ENCODE measurements at regions not wholly inside any gene's neighbourhood (a gene's known extent, or its start where the extent isn't known, plus 50 kb on each side); places are given as distances from the start of the nearest gene placed in this dataset.

DNA sequence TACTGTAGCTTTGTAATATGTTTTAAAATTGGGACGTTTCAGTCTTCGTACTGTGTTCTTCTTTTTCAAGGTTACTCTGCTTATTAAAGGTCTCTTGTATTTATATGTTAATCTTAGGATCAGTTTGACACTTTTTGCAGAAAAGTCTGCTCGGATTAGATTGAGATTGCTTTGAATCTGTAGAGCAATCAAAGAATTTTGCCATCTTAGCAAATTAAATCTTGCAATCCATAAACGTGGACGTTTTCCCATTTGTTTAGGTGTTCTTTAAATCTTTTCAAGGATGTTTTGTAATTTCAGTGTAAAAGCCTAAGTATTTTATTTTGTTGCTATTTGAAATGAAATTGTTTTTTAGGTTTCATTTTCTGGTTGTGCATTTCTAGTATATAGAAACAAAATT is 78.0 kb upstream of the GTSF1L start:
- H3K4me1 Mint-ChIP-seq (ENCODE audit: insufficient read depth, unreplicated experiment) = peaks cover 7% of the 10 kb centered on the region
- H3K36me3 Mint-ChIP-seq (ENCODE audit: insufficient read depth, unreplicated experiment) = no peaks in the 10 kb centered on the region
- no peak overlapping the region for H3K4me3 Mint-ChIP-seq (ENCODE audit: unreplicated experiment)
- H3K27me3 Mint-ChIP-seq (ENCODE audit: insufficient read depth, unreplicated experiment) = no peaks in the 10 kb centered on the region
- TF ChIP-seq, protein P1, sequence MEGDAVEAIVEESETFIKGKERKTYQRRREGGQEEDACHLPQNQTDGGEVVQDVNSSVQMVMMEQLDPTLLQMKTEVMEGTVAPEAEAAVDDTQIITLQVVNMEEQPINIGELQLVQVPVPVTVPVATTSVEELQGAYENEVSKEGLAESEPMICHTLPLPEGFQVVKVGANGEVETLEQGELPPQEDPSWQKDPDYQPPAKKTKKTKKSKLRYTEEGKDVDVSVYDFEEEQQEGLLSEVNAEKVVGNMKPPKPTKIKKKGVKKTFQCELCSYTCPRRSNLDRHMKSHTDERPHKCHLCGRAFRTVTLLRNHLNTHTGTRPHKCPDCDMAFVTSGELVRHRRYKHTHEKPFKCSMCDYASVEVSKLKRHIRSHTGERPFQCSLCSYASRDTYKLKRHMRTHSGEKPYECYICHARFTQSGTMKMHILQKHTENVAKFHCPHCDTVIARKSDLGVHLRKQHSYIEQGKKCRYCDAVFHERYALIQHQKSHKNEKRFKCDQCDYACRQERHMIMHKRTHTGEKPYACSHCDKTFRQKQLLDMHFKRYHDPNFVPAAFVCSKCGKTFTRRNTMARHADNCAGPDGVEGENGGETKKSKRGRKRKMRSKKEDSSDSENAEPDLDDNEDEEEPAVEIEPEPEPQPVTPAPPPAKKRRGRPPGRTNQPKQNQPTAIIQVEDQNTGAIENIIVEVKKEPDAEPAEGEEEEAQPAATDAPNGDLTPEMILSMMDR (IDR thresholded peaks at IDR 0.05; ENCODE audit: unreplicated experiment) = no peak
- intact Hi-C loops (cut with micrococcal nuclease) = no loop called here
- peaks cover 19% of the 10 kb centered on the region for H3K9me3 Mint-ChIP-seq (ENCODE audit: unreplicated experiment)
- ChIA-PET POLR2A (interaction anchor here (0.9 kb wide), 1 partner anchor 30 kb away, joined by 5 read pairs; no protein-coding TSS in a partner anchor), CTCF (interaction anchor here (0.5 to 1.0 kb wide), 3 partner anchors 8 to 55 kb away, joined by 3 to 5 read pairs (median 4); no protein-coding TSS in a partner anchor)
- H3K27ac Mint-ChIP-seq (ENCODE audit: low read depth, unreplicated experiment) = no peak overlapping the region
- no peak for DNase-seq (ENCODE audit: unreplicated experiment)
- no TSS peak for BruUV-seq (replicated peaks)

DNA sequence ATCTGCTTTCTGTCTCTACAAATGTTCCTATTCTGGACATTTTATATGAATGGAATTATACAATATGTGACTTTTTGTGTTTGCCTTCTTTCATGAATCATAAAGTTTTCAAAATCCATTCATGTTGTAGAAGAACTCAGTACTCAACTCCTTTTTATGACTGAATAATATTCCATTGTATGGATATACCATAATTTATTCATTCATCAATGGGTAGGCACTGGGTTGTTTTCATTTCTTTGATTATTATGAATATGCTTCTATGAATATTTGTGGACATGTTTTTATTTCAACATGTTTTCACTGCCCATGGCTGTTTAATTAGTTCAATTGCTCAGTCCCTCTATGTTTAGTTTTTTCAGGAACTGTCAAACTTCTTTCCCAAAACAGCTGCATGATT is 76.5 kb upstream of the GTSF1L start:
- Mint-ChIP-seq H3K4me1 (ENCODE audit: insufficient read depth, unreplicated experiment) (peaks cover 8% of the 10 kb centered on the region), H3K27ac (ENCODE audit: low read depth, unreplicated experiment) (no peak overlapping the region), H3K4me3 (ENCODE audit: unreplicated experiment) (no peak overlapping the region), H3K27me3 (ENCODE audit: insufficient read depth, unreplicated experiment) (no peaks in the 10 kb centered on the region), H3K9me3 (ENCODE audit: unreplicated experiment) (peaks cover 13% of the 10 kb centered on the region), H3K36me3 (ENCODE audit: insufficient read depth, unreplicated experiment) (no peaks in the 10 kb centered on the region)
- no TSS peak for BruUV-seq (replicated peaks)
- no peak for DNase-seq (ENCODE audit: unreplicated experiment)
- ChIA-PET POLR2A (no interaction called here), CTCF (no interaction called here)
- intact Hi-C loops (cut with micrococcal nuclease) = no loop called here
- TF ChIP-seq, protein P1 (IDR thresholded peaks at IDR 0.05; ENCODE audit: unreplicated experiment) = no peak

DNA sequence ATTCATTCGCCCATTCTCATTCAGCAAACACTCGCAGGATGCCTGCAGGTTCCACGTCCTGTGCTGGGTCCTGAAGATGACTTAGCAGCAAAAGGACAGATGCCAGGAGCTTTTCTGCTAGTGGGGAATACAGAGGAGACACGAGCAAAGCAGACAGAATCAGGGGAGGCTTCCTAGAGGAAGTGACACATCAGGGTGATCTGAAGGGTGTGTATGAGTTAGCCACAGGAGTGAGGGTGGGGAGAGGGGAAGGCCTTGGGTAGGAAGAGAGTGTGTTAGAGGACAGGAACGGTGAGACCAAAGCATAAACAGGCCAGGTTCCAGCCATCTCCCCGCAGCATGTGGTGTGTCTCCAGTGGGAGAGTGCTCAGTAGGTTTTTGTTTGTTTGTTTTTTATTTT is 73.4 kb upstream of the GTSF1L start:
- no peaks in the 10 kb centered on the region for H3K36me3 Mint-ChIP-seq (ENCODE audit: insufficient read depth, unreplicated experiment)
- DNase-seq (ENCODE audit: unreplicated experiment) = no peak
- H3K9me3 Mint-ChIP-seq (ENCODE audit: unreplicated experiment) = peaks cover 19% of the 10 kb centered on the region
- ChIA-PET CTCF (interaction anchor here (0.8 to 1.1 kb wide), 3 partner anchors 13 to 212 kb away, joined by 3 to 5 read pairs (median 3); no protein-coding TSS in a partner anchor), POLR2A (no interaction called here)
- H3K4me1 Mint-ChIP-seq (ENCODE audit: insufficient read depth, unreplicated experiment) = peaks cover 8% of the 10 kb centered on the region
- intact Hi-C loops (cut with micrococcal nuclease) = no loop called here
- no peak overlapping the region for H3K4me3 Mint-ChIP-seq (ENCODE audit: unreplicated experiment)
- no peak overlapping the region for H3K27ac Mint-ChIP-seq (ENCODE audit: low read depth, unreplicated experiment)
- no TSS peak for BruUV-seq (replicated peaks)
- TF ChIP-seq, protein P1 (IDR thresholded peaks at IDR 0.05; ENCODE audit: unreplicated experiment) = no peak
- H3K27me3 Mint-ChIP-seq (ENCODE audit: insufficient read depth, unreplicated experiment) = no peaks in the 10 kb centered on the region

DNA sequence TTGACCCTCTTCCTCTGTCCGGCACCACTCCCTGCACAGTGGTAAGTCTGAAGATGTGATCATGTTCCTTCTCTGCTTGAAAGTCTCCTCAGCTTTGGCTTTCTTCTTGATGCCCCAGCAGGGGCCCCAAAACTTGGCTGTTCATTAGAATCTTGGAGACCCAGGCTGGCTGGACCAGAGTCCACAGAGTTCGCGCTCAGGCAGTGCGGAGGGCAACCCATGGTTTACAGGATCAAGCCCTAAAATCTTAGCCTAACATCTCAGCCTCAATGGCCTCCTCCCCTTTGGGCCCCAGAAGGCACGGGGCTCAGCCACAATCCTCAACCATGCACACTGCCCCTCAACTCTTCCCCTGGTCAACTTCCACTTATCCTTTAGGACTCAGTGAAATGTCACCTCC is 72.9 kb upstream of the GTSF1L start:
- no peaks in the 10 kb centered on the region for H3K36me3 Mint-ChIP-seq (ENCODE audit: insufficient read depth, unreplicated experiment)
- POLR2A ChIA-PET = no interaction called here
- TF ChIP-seq, protein P1 (IDR thresholded peaks at IDR 0.05; ENCODE audit: unreplicated experiment) = no peak
- H3K27me3 Mint-ChIP-seq (ENCODE audit: insufficient read depth, unreplicated experiment) = no peaks in the 10 kb centered on the region
- intact Hi-C loops (cut with micrococcal nuclease) = no loop called here
- H3K4me3 Mint-ChIP-seq (ENCODE audit: unreplicated experiment) = no peak overlapping the region
- no peak overlapping the region for H3K27ac Mint-ChIP-seq (ENCODE audit: low read depth, unreplicated experiment)
- H3K9me3 Mint-ChIP-seq (ENCODE audit: unreplicated experiment) = peaks cover 20% of the 10 kb centered on the region
- H3K4me1 Mint-ChIP-seq (ENCODE audit: insufficient read depth, unreplicated experiment) = peaks cover 8% of the 10 kb centered on the region
- no TSS peak for BruUV-seq (replicated peaks)
- CTCF ChIA-PET = interaction anchor here (0.6 to 1.1 kb wide), 4 partner anchors 13 to 278 kb away, joined by 3 to 4 read pairs (median 3); no protein-coding TSS in a partner anchor
- no peak for DNase-seq (ENCODE audit: unreplicated experiment)
